Activated naive CD8-positive, alpha-beta T cell (primary cell): ENCODE measurements at regions not wholly inside any gene's neighbourhood (a gene's known extent, or its start where the extent isn't known, plus 50 kb on each side); places are given as distances from the start of the nearest gene placed in this dataset.
A peak's percentile ranks its signal among the peaks of the same experiment; 100 is the strongest.

Source experiments
- H3K27ac Mint-ChIP-seq: one replicate; pipeline ENCODE4 v1.8.0; 2021; ENCODE audit warnings: mixed read lengths
- H3K27me3 Mint-ChIP-seq: one replicate; pipeline ENCODE4 v1.8.0; 2021; ENCODE audit warnings: mixed read lengths
- H3K36me3 Mint-ChIP-seq: one replicate; pipeline ENCODE4 v1.8.0; 2021; ENCODE audit warnings: mixed read lengths
- H3K4me1 Mint-ChIP-seq: one replicate; pipeline ENCODE4 v1.8.0; 2021; ENCODE audit warnings: low read depth, mixed read lengths
- H3K4me3 Mint-ChIP-seq: one replicate; pipeline ENCODE4 v1.8.0; 2021; ENCODE audit warnings: mild to moderate bottlenecking, mixed read lengths
- H3K9me3 Mint-ChIP-seq: one replicate; pipeline ENCODE4 v1.8.0; 2021; ENCODE audit warnings: low read depth, mixed read lengths

DNA sequence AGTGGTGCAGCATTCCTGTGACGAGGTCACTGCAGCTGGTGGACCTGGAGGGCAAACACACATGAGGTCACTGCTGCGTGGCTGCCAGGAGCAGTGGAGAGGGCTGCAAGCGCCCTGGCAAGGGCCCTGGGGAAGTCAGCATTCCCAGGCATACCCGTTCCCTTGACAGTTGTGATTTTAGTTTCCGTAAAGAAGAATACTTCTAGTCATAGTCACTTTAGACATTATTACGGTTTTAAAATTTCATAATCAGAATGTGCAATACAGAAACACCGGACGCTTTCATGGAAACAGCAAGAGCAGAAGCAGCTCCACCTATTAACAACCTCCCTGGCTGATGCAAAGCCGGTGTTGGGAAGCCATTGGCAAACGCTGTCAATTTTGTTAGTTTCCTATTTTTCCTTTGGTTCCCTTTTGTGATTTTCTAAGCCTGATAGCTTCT, 129.8 kb downstream of the GADD45G start:
- Mint-ChIP-seq H3K36me3 (no peaks in the 10 kb centered on the region), H3K27ac (no peak overlapping the region), H3K4me3 (no peak overlapping the region), H3K27me3 (no peaks in the 10 kb centered on the region), H3K4me1 (peaks cover 9% of the 10 kb centered on the region), H3K9me3 (no peaks in the 10 kb centered on the region)

DNA sequence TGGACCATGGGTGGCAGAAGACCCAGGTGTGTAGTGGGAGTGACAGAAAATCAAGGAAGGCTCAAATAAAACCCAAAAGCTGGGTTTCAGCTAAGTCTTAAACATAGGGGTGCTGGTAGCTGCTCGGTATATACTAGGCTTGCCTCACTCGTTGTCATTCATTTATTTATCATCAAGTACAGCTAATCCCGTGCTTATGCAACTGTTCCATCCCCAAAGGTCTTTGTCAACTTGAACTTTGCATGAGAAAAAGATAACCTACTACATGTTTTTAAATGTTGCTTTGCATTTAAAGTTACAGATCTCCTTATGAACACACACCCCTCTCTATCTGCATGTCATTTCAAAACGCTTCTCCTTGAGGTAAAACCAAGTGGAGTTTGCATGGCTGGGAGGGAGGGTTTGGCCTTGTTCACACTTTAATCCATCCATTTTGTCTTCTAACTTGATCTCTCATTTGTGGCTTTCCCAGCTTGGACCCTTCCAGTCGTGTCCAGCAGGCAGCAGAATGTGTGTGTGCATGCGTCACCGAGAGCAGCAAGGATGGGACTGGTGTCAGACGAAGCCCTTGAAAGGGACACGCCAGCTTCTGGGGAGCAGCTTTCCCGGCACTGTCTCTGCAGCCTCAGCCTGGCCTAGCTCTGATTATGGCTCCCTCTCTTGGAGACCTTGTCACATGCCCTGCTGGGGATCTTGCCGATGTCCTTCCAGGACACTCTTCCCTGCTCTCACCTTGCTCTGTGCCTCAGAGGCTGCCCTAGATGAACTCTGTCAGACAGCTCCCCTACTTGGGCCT, 133.5 kb downstream of the GADD45G start:
- Mint-ChIP-seq H3K27ac (peak overlapping the region; percentile 36), H3K27me3 (no peaks in the 10 kb centered on the region)

DNA sequence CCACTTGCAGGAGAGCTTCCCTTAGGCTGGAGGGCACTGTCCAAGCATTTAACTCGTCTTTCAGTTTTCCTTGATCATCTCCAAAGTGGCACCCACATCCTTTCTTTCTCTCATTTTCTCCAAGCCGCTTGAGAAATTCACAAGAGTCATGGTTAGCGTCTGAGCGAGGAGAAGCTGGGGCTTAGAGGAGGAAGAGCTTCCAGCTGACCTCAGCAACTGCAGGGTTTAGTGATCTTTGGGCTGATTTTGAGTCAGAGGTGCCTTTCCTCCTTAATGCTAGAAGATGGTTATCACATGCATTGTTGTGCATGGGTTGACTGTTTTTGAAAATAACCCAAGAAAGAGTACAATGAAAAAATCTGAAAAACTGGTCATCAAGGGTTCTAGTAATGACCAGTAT, 134.7 kb downstream of the GADD45G start:
- Mint-ChIP-seq H3K4me3 (no peak overlapping the region), H3K27ac (no peak overlapping the region), H3K27me3 (no peaks in the 10 kb centered on the region), H3K36me3 (no peaks in the 10 kb centered on the region), H3K4me1 (peaks cover 49% of the 10 kb centered on the region), H3K9me3 (no peaks in the 10 kb centered on the region)

More for the DNA sequence above, 133.5 kb downstream of the GADD45G start:
- H3K36me3 Mint-ChIP-seq: no peaks in the 10 kb centered on the region
- H3K9me3 Mint-ChIP-seq: no peaks in the 10 kb centered on the region
- H3K4me1 Mint-ChIP-seq: peaks cover 39% of the 10 kb centered on the region
- no peak overlapping the region for H3K4me3 Mint-ChIP-seq

DNA sequence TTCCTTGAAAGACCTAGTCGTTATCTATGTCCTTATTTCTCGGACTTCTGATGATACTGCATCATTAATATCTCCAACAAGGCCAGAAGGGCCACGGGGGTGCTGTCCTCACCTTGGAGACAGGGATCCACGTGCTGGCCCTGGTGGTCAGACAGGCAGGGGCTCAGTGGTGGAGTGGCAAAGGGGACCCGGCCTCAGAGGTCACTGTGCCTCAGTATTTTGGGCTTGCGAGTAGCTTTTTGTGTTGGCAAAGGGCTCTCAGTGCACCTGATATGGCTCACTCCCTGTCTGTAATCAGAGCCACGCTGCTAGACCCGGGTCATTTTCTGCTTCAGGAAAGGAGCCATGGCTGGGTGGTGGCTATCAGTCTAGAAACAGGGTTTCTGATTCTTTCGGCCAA, 135.1 kb downstream of the GADD45G start:
- H3K4me1 Mint-ChIP-seq: peaks cover 53% of the 10 kb centered on the region
- no peaks in the 10 kb centered on the region for H3K9me3 Mint-ChIP-seq
- H3K36me3 Mint-ChIP-seq: no peaks in the 10 kb centered on the region
- no peak overlapping the region for H3K27ac Mint-ChIP-seq
- no peak overlapping the region for H3K4me3 Mint-ChIP-seq
- no peaks in the 10 kb centered on the region for H3K27me3 Mint-ChIP-seq

DNA sequence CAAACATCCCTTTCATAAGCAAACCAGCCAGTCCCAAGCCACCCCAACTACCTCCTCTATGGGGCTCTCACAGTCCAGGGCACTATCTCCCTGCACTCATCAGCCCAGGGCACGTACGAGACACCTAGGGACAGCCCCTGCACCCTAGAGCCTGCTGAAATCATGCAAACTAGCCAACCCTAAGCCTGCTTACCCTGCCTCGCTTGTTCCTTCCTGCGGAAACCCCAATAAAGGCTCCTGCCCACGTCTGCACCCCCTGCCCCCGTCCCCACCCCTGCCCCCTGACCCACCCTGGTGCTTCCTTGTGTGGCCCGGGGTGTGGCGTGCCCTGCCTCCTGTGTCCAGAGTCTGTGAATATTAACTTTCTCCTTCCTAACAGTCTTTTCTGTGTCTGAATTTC, 135.9 kb downstream of the GADD45G start:
- no peak overlapping the region for H3K27ac Mint-ChIP-seq
- H3K9me3 Mint-ChIP-seq: no peaks in the 10 kb centered on the region
- H3K4me3 Mint-ChIP-seq: peak overlapping the region; percentile 42
- no peaks in the 10 kb centered on the region for H3K27me3 Mint-ChIP-seq
- peaks cover 59% of the 10 kb centered on the region for H3K4me1 Mint-ChIP-seq
- no peaks in the 10 kb centered on the region for H3K36me3 Mint-ChIP-seq

GRCh38 chr9:89742660-89743059, 137.8 kb downstream of the GADD45G start:
- Mint-ChIP-seq H3K4me1 (peaks cover 66% of the 10 kb centered on the region), H3K27me3 (no peaks in the 10 kb centered on the region), H3K27ac (no peak overlapping the region)

DNA sequence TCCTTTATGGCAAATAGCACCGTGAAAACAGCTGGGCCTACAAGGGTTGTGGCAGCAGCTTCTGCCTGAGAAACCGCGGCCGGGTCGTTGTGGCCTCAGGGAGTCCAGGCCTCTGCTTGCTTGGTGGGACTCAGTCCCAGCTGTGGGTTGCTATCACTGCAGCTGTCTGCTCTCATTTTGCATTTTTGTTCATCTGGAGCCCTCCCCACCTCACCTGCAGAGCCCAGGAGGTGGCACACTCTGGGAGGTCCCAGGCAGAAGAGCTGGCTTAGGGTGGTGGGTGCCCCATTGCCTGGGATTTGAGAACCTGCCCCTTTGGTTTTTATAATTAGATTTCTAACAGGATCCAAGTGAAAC, 138.4 kb downstream of the GADD45G start:
- Mint-ChIP-seq H3K4me3 (peak overlapping the region; percentile 75), H3K4me1 (peaks cover 71% of the 10 kb centered on the region), H3K27ac (peak overlapping the region; percentile 64), H3K9me3 (no peaks in the 10 kb centered on the region), H3K27me3 (no peaks in the 10 kb centered on the region), H3K36me3 (no peaks in the 10 kb centered on the region)

More at GRCh38 chr9:89742660-89743059, 137.8 kb downstream of the GADD45G start:
- Mint-ChIP-seq H3K9me3 (no peaks in the 10 kb centered on the region), H3K36me3 (no peaks in the 10 kb centered on the region), H3K4me3 (peak overlapping the region; percentile 35)

GRCh38 chr9:89743573-89744254, 138.9 kb downstream of the GADD45G start:
- H3K27ac Mint-ChIP-seq: peak overlapping the region; percentile 64
- H3K27me3 Mint-ChIP-seq: no peaks in the 10 kb centered on the region
- peak overlapping the region; percentile 75 for H3K4me3 Mint-ChIP-seq
- peaks cover 75% of the 10 kb centered on the region for H3K4me1 Mint-ChIP-seq
- H3K9me3 Mint-ChIP-seq: no peaks in the 10 kb centered on the region
- H3K36me3 Mint-ChIP-seq: no peaks in the 10 kb centered on the region

DNA sequence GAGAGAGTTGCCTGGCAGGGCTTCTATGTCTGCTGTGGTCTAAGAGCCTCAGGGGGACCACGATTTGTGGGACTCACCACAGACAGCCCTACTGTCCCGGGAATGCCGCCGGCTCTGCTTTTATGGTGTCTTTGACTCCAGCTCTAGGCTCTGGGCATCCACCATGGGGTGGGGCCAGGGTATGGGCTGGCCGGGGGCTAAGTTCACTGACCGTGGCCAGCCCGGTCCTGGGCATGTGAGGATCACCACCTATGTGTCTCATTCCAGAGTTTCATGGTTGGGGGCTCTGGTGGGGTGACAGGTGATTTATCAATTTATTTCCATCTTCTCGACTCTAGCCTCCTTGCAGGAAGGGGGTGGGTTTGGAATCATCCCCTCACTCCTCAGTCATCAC, 139.4 kb downstream of the GADD45G start:
- H3K4me3 Mint-ChIP-seq: peak overlapping the region; percentile 75
- no peaks in the 10 kb centered on the region for H3K36me3 Mint-ChIP-seq
- no peaks in the 10 kb centered on the region for H3K9me3 Mint-ChIP-seq
- no peaks in the 10 kb centered on the region for H3K27me3 Mint-ChIP-seq
- no peak overlapping the region for H3K27ac Mint-ChIP-seq
- peaks cover 73% of the 10 kb centered on the region for H3K4me1 Mint-ChIP-seq

- H3K36me3 Mint-ChIP-seq: no peaks in the 10 kb centered on the region
- peak overlapping the region; percentile 56 for H3K4me3 Mint-ChIP-seq
- H3K9me3 Mint-ChIP-seq: no peaks in the 10 kb centered on the region
- peaks cover 73% of the 10 kb centered on the region for H3K4me1 Mint-ChIP-seq
- H3K27me3 Mint-ChIP-seq: no peaks in the 10 kb centered on the region
- no peak overlapping the region for H3K27ac Mint-ChIP-seq
Measured at GRCh38 chr9:89744730-89745129, 139.9 kb downstream of the GADD45G start.

- no peaks in the 10 kb centered on the region for H3K36me3 Mint-ChIP-seq
- H3K4me3 Mint-ChIP-seq: no peak overlapping the region
- peaks cover 63% of the 10 kb centered on the region for H3K4me1 Mint-ChIP-seq
- no peaks in the 10 kb centered on the region for H3K27me3 Mint-ChIP-seq
- H3K9me3 Mint-ChIP-seq: no peaks in the 10 kb centered on the region
- peak overlapping the region; percentile 34 for H3K27ac Mint-ChIP-seq
Measured at GRCh38 chr9:89745601-89746376, 141.0 kb downstream of the GADD45G start.

DNA sequence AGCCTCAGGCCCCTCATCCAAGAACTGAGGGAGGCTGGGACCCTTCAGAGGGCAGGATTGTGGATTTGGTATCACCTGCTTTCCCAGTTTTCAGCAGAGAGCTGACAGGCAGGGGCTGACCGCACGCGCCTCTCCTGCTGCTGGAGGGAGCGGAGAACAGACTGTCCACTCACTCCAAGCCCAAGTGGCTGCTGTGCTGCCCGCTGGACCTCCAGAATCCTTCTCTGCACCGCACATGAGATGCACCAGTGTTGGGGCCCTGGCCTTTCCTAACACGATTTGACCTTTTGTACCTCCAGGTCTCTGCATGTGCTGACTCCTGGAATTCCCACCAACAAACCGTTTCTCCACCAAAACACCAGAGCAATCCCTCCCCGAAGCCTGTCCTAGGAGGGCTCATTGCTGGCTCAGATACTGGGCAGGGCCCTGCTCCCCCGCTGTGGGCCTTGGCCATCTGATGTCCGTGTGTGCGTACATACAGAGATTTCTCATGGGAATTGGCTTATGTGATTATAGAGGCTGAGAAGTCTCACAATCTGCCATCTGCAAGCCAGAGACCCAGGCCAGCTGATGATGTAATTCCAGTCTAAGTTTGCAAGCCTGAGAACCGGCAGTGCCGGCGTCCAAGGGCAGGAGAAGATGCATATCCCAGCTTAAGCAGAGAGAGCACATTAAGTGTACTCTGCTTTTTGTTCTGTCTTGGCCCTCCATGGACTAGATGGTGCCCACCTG, 141.7 kb downstream of the GADD45G start:
- Mint-ChIP-seq H3K4me3 (no peak overlapping the region), H3K36me3 (no peaks in the 10 kb centered on the region), H3K9me3 (no peaks in the 10 kb centered on the region), H3K4me1 (peaks cover 57% of the 10 kb centered on the region), H3K27ac (no peak overlapping the region), H3K27me3 (no peaks in the 10 kb centered on the region)

- Mint-ChIP-seq H3K27ac (no peak overlapping the region), H3K4me3 (no peak overlapping the region), H3K4me1 (peaks cover 50% of the 10 kb centered on the region), H3K36me3 (no peaks in the 10 kb centered on the region), H3K27me3 (no peaks in the 10 kb centered on the region), H3K9me3 (no peaks in the 10 kb centered on the region)
Measured at GRCh38 chr9:89747596-89747995, 142.8 kb downstream of the GADD45G start.

DNA sequence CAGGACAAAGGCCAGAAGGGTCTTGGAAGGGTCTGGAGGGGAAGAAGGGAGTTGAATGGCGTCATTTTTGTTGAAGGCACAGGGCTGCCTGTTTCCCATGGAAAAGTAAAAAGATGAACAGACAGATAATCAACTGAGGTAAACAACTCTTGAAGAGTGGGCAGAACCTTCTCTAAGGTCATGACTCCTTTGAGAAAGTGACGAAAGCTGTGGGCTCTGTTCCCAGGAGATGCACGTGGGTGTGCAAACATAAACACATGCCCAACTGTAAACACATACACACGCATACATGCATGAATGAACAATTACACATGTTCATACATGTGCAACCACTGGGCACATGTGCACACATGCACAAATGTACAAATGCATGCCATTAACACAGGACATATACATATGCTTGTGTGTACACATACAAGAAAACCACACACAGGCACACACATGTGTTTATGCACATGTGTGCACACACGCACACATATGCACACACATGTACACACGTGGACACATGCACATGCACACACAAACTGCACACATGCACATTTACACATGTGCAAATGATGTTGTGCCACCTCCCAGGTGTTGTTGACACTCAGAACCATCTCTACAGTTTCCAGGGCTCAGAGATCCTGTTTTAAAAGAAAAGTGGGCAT, 143.3 kb downstream of the GADD45G start:
- Mint-ChIP-seq H3K9me3 (no peaks in the 10 kb centered on the region), H3K4me1 (peaks cover 46% of the 10 kb centered on the region), H3K36me3 (no peaks in the 10 kb centered on the region), H3K4me3 (no peak overlapping the region), H3K27me3 (no peaks in the 10 kb centered on the region), H3K27ac (no peak overlapping the region)
